ENCODE measurements at regions not wholly inside any gene's neighbourhood (a gene's known extent, or its start where the extent isn't known, plus 50 kb on each side); places are given as distances from the start of the nearest gene placed in this dataset.

DNA sequence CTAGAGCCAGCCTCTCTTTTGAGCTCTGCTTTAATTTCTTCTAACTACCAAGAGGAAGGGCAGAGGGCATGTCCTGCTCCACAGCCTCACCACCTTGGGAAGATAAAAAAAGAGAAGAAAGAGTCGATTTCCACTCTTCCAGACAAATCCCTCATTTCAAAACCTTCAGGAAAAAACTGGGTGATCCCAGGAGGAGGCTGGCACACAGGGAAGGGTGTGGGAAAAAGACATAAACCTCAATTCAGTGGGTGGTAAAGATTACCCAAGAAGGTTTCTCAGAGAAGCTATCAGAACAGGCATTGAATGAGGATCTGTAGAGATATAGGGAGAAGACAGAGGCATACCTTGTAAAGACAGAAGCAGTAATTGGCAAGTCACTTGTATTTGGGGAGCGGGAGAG lies 79.9 kb upstream of the CRHR1 start:
- Mint-ChIP-seq H3K36me3 (ENCODE audit: insufficient read depth) (peaks cover 3% of the 10 kb centered on the region), H3K27ac (no peak overlapping the region), H3K9me3 (no peaks in the 10 kb centered on the region), H3K4me3 (no peak overlapping the region), H3K27me3 (peaks cover 65 to 88% of the 10 kb centered on the region in 2 donors), H3K4me1 (ENCODE audit: low read depth in 2 of 2) (no peaks in the 10 kb centered on the region)
- ATAC-seq (replicated peaks) (no peak), DNase-seq (no peak)

DNA sequence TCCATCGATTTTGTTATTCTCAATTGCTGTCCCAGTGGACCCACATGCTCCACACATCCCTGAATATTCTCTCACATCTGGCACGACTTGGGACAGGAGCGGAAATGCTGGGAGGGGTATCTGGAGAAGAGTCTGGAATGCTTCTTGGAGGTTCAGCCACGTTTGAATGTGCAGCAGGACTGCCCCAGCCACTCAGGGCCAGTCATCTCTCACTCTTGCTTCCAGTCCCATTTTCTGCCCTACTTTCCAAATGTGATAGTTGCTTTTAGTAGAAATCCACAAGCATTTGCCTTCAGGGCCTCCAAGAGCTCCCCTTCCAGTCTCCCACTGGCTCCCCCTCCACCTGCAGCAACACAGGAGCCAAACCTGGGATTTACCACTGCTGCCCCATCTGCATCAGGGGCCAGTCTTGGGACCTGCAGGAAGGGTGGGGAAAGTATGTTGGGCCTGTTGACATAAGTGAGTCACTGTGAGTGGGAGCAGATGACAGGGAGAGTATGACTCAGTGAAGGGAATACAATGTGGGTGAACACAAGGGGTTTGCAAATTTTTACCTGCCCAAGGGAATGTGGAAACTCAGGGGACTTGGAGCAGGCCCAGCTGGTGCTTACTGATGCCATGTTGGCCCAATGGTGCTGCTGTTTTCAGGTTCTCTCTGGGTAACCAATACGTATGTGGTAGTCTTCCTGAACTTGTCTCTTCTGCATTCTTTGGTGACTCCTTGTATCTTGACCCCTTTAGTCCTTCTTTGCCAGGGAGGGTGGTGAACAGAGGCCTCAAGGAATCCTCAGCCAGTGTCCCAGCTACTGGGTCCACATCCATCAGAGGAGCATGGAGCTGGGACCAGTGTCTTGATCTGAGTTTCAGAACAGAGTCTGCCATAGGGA lies 78.8 kb upstream of the CRHR1 start:
- no peaks in the 10 kb centered on the region for H3K4me1 Mint-ChIP-seq (ENCODE audit: low read depth in 2 of 2)
- ATAC-seq (replicated peaks): no peak
- no peak overlapping the region for H3K4me3 Mint-ChIP-seq
- no peaks in the 10 kb centered on the region for H3K36me3 Mint-ChIP-seq (ENCODE audit: insufficient read depth)
- DNase-seq: no peak
- no peaks in the 10 kb centered on the region for H3K9me3 Mint-ChIP-seq
- H3K27me3 Mint-ChIP-seq: peaks cover 65 to 88% of the 10 kb centered on the region in 2 donors
- no peak overlapping the region for H3K27ac Mint-ChIP-seq

DNA sequence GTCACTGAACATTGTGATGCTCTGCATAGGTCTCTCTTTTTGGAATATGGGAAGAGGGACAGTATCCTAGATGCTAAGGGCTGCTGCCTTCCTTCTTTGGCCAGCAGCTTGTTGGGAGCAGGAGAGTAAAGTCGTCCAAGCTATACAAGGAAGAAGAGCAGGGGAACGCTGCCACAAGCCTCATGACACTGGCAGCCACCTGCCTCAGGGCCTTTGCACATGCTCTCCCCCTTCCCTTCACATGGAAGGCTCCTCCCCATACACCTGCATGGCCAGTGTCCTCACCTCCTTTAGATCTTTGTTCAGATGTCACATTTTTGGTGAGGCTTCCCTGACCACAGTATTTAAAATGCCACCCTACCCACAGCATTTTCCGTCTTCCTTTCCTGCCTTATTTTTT lies 78.1 kb upstream of the CRHR1 start:
- no peak for DNase-seq
- Mint-ChIP-seq H3K4me1 (ENCODE audit: low read depth in 2 of 2) (no peaks in the 10 kb centered on the region), H3K27ac (no peak overlapping the region), H3K4me3 (no peak overlapping the region), H3K36me3 (ENCODE audit: insufficient read depth) (no peaks in the 10 kb centered on the region), H3K27me3 (peaks cover 61 to 91% of the 10 kb centered on the region in 2 donors), H3K9me3 (no peaks in the 10 kb centered on the region)
- ATAC-seq (replicated peaks): no peak

DNA sequence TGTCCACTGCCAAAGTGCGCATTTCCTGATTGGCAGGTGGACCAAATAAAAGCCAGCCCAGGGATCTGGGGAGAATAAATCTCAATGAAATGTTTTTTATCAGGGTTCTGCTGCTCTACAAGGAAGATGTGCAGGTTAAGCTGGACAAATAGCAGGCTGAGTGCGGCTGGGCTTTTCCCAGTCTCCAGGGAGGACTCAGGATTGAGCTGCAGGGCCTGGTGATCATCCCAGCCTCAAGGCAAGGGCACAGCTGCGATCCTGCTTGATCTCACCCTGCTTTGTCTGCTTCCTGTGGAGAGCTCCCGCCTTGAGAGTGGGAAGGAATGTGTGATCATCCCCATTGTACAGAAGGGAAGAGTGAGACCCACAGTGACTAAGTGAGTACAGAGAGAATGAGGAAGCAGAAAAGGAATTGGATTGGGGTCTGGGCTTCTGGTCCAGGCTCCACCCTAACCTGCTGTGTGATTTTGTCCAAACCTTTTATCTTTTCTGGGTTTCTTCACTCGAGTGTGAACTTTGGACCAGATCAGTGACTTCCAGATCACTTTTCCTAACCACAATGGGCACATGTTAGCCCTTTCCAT lies 75.3 kb upstream of the CRHR1 start:
- Mint-ChIP-seq H3K27ac (no peak overlapping the region), H3K4me3 (no peak overlapping the region), H3K27me3 (peaks cover 58 to 100% of the 10 kb centered on the region in 2 donors), H3K4me1 (ENCODE audit: low read depth in 2 of 2) (no peaks in the 10 kb centered on the region), H3K9me3 (no peaks in the 10 kb centered on the region), H3K36me3 (ENCODE audit: insufficient read depth) (no peaks in the 10 kb centered on the region)
- DNase-seq (no peak), ATAC-seq (replicated peaks) (no peak)

DNA sequence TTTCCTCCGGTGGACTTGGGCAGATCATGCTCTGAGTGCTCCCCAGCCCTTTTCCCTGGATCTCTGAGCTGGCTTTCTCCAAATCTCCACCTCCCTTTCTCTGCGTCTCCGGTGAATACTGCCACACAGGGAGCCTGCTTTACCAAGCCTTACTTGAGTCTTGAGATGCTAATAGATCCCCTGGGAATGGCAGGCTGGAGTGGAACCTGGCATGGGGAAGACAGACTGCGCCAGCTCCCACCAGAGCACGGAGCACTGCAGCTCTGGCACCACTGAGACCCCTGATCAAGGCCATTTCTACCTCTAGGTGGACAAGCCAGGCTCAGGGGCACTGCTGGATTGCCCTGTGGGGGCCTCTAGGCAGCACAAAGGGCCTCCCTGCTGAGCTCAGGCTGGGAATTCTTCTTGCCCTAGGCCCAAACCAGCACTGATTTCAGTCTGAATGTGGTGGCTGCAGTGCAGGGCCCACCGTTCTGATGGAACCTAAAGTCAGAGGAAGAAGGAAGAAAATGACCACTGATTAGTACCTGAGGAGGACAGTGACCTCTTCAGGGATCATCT lies 74.3 kb upstream of the CRHR1 start:
- DNase-seq: no peak
- H3K4me3 Mint-ChIP-seq: no peak overlapping the region
- H3K27me3 Mint-ChIP-seq: peaks cover 54 to 100% of the 10 kb centered on the region in 2 donors
- H3K36me3 Mint-ChIP-seq (ENCODE audit: insufficient read depth): no peaks in the 10 kb centered on the region
- no peaks in the 10 kb centered on the region for H3K4me1 Mint-ChIP-seq (ENCODE audit: low read depth in 2 of 2)
- ATAC-seq (replicated peaks): no peak
- H3K9me3 Mint-ChIP-seq: no peaks in the 10 kb centered on the region
- no peak overlapping the region for H3K27ac Mint-ChIP-seq

DNA sequence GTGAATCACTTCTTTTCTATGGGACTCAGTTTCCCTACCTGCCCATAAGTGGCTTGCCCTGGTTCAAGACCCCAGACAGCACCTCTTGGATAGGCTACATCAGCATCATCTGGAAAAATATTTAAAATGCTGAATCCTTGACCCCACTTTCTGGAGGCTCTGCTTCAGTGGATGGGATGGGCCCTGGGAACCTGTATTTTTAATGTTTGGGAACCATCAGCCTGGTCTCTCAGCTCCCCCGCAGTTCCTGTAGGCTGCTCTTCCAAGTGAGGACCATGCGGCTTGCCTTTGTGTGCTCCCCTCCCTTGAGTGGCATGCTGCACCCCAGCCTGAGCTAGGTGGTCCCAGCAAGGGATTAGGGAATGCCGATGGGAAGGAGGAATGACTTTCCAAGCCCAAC lies 68.3 kb upstream of the CRHR1 start:
- no peak for DNase-seq
- Mint-ChIP-seq H3K27me3 (peaks cover 50 to 80% of the 10 kb centered on the region in 2 donors), H3K4me3 (no peak overlapping the region)

DNA sequence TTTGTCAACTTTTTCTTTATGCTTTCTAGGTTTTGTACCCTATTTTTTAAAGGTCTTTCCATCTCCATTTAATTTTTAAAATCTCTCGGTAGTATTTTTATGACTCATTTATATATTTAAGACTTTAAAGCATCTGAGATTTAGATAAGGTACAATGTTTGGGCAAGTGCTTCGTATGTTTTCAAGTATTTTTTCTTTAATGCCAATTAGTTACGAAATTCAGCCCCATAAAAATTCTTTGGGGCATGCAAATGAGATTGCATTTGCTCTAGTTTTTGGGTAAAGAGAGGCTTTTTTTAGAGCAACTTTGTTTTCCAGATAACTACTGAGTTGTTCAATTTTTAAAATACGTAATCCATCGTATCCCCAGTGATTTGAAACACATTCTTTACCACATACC lies 65.3 kb upstream of the CRHR1 start:
- Mint-ChIP-seq H3K4me3 (no peak overlapping the region), H3K9me3 (no peaks in the 10 kb centered on the region), H3K4me1 (ENCODE audit: low read depth in 2 of 2) (no peaks in the 10 kb centered on the region), H3K27me3 (peaks cover 62 to 80% of the 10 kb centered on the region in 2 donors), H3K27ac (no peak overlapping the region), H3K36me3 (ENCODE audit: insufficient read depth) (peaks cover 3% of the 10 kb centered on the region)
- DNase-seq (no peak), ATAC-seq (replicated peaks) (no peak)

More for the DNA sequence above, 68.3 kb upstream of the CRHR1 start:
- Mint-ChIP-seq H3K27ac (no peak overlapping the region), H3K9me3 (no peaks in the 10 kb centered on the region), H3K4me1 (ENCODE audit: low read depth in 2 of 2) (no peaks in the 10 kb centered on the region), H3K36me3 (ENCODE audit: insufficient read depth) (peaks cover 3% of the 10 kb centered on the region)
- no peak for ATAC-seq (replicated peaks)

DNA sequence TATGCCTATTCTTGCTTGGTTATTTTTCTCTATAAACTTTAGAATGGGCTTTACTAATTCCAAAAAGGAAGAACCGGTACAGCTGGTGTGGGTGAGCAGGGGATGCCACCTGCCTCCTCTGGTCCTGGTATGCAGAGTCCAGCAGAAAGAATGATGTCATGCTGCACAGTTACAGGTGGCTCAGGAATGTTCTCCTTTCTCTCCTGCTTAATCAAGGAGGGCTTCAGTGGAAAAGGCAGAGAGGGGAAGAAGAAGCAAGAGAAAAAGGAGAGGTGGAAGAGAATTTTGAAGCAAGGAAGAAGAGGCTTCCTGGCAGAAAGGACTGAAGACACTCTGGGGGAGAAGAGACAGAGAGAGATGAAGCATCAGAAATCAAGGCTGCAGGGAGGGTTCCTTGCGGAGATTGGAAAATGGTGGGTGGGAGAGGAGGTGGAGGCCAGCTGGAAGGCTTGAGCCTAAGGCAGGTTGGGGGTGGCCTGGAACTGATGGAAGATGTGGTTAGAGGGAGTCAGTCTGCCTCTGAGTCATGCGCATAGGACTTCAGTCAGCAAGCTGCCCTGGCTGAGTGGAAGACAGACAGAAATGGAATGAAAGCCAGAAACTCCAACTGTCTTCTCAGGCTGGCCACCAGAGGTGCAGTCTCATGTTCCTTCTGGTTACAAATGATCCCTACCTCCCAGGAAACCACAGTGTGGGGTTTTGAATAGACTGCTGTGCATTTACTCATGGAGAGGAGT lies 64.6 kb upstream of the CRHR1 start:
- no peak overlapping the region for H3K27ac Mint-ChIP-seq
- peaks cover 64 to 80% of the 10 kb centered on the region in 2 donors for H3K27me3 Mint-ChIP-seq
- no peaks in the 10 kb centered on the region for H3K4me1 Mint-ChIP-seq (ENCODE audit: low read depth in 2 of 2)
- no peak for DNase-seq
- H3K36me3 Mint-ChIP-seq (ENCODE audit: insufficient read depth): peaks cover 3% of the 10 kb centered on the region
- no peak for ATAC-seq (replicated peaks)
- no peak overlapping the region for H3K4me3 Mint-ChIP-seq
- H3K9me3 Mint-ChIP-seq: no peaks in the 10 kb centered on the region

DNA sequence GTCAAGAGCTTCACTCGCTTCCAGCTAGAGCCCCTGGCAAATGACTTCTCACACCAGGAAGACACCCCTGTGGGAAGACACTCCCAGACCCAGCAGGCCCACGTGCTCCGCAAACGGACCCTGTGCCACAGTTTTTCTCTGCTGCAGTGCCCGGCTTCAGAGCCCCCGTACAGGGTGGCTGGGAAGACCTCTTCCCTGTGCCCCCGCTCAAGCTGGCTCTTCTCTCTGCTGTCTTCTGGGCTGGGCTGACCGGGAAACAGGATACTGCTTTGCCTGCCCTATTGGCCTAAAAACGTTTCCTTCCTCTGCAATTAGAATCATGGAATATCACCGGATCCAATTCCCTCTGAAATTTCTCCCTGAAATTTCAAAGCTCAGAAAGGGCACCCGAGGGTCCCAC lies 63.7 kb upstream of the CRHR1 start:
- Mint-ChIP-seq H3K9me3 (no peaks in the 10 kb centered on the region), H3K27ac (no peak overlapping the region), H3K36me3 (ENCODE audit: insufficient read depth) (peaks cover 3% of the 10 kb centered on the region), H3K27me3 (peaks cover 65 to 80% of the 10 kb centered on the region in 2 donors), H3K4me3 (no peak overlapping the region), H3K4me1 (ENCODE audit: low read depth in 2 of 2) (no peaks in the 10 kb centered on the region)
- ATAC-seq (replicated peaks) (no peak), DNase-seq (no peak)

DNA sequence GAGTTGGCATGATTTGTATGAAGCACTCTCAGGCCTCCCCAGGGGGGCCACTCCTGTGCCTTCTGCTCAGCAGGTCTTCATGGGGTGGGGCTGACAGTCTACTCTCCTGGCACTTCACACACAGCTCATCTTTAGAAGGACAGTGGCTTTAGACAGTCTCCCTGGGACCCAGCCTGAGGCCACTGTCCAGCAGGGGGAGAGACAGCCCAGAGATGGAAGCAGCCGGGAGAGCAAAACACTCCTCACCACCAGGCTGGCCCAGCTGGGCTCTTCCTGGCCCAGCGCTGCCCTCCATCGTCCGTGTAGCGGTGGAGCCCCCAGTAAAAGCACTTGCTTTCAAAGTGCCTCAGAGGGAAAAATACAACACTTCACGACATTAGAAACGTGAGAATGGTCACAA lies 62.0 kb upstream of the CRHR1 start:
- no peaks in the 10 kb centered on the region for H3K9me3 Mint-ChIP-seq
- no peak overlapping the region for H3K4me3 Mint-ChIP-seq
- H3K36me3 Mint-ChIP-seq (ENCODE audit: insufficient read depth): peaks cover 3% of the 10 kb centered on the region
- H3K4me1 Mint-ChIP-seq (ENCODE audit: low read depth in 2 of 2): no peaks in the 10 kb centered on the region
- H3K27me3 Mint-ChIP-seq: peaks cover 66 to 83% of the 10 kb centered on the region in 2 donors
- no peak for ATAC-seq (replicated peaks)
- DNase-seq: no peak
- no peak overlapping the region for H3K27ac Mint-ChIP-seq

DNA sequence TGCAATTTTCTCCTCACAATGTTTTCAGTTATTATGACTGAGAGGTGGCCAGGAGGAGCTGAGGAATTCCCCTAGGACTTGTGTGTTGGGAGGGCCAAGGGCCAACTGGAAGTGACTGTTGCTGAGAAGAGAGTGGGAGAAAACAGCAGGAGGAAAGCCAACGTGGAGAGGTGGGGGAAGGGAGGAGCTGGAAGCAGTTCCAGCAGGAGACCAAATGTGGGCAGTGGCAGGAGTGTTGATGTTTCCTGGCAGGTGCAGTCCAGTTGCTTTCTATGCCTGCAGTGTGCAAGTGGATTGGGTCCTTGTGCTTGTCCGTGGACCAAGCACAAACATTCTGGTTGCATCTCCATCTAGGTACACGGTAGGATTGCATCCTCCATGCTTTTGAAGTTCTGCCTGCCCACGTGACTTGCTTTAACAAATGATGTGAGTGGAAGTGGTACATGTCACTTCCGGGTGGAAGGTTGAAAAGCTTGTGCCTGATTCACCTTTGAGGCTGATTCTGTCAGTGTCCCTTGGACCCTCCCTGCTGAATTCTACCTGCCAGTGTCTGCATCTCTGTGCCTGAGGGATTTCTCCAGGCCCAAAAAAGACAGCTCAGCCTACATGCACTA lies 54.7 kb upstream of the CRHR1 start:
- DNase-seq (no peak), ATAC-seq (replicated peaks) (no peak)
- Mint-ChIP-seq H3K4me1 (ENCODE audit: low read depth in 2 of 2) (no peaks in the 10 kb centered on the region), H3K4me3 (no peak overlapping the region), H3K27ac (no peak overlapping the region), H3K9me3 (no peaks in the 10 kb centered on the region), H3K36me3 (ENCODE audit: insufficient read depth) (no peaks in the 10 kb centered on the region), H3K27me3 (peaks cover 54 to 91% of the 10 kb centered on the region in 2 donors)

DNA sequence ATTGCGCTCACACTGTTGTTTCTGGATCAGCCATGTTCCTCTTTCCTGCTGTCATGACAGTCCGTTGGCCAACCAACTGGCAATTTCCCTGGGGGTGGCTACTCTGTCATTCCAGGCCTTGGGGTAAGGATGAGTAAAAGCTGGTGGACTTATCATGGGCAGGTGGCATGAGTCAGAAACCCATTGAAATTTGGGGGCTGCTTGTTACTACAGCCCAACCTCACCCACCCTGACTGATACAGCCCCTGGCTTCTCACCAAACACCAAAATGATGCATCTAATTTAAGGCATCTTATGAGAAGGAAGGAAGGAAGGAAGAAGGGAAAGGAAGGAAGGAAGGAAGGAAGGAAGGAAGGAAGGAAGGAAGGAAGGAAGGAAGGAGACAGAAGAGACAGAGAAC lies 53.9 kb upstream of the CRHR1 start:
- H3K27me3 Mint-ChIP-seq: peaks cover 53 to 83% of the 10 kb centered on the region in 2 donors
- H3K4me3 Mint-ChIP-seq: no peak overlapping the region
- H3K4me1 Mint-ChIP-seq (ENCODE audit: low read depth in 2 of 2): no peaks in the 10 kb centered on the region
- ATAC-seq (replicated peaks): no peak
- no peak overlapping the region for H3K27ac Mint-ChIP-seq
- DNase-seq: no peak
- H3K9me3 Mint-ChIP-seq: no peaks in the 10 kb centered on the region
- H3K36me3 Mint-ChIP-seq (ENCODE audit: insufficient read depth): no peaks in the 10 kb centered on the region

DNA sequence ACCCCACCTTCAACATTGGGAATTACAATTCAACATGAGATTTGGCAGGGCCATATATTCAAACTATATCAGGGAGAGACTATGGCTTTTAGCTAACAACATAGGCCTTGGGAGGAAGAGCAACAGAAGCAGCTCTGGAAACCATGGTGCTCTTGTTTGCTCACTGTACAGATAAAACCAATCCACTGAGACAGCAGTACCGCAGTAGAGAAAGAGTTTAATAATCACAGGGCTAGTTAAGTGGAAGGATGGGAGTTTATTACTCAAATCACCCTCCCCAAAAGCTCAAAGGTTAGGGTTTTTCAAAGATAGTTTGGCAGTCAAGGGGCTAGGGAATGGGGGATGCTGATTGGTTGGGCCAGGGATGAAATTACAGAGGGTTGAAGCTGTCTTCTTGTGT lies 52.7 kb upstream of the CRHR1 start:
- Mint-ChIP-seq H3K4me1 (ENCODE audit: low read depth in 2 of 2) (no peaks in the 10 kb centered on the region), H3K9me3 (no peaks in the 10 kb centered on the region), H3K4me3 (no peak overlapping the region), H3K27ac (peak overlapping the region in 1 of 2 donors; percentile 11), H3K36me3 (ENCODE audit: insufficient read depth) (no peaks in the 10 kb centered on the region), H3K27me3 (peaks cover 46 to 72% of the 10 kb centered on the region in 2 donors)
- no peak for DNase-seq
- no peak for ATAC-seq (replicated peaks)

Data from effector memory CD8-positive, alpha-beta T cell (primary cell).